ENCODE measurements at regions not wholly inside any gene's neighbourhood (a gene's known extent, or its start where the extent isn't known, plus 50 kb on each side); places are given as distances from the start of the nearest gene placed in this dataset.

DNA sequence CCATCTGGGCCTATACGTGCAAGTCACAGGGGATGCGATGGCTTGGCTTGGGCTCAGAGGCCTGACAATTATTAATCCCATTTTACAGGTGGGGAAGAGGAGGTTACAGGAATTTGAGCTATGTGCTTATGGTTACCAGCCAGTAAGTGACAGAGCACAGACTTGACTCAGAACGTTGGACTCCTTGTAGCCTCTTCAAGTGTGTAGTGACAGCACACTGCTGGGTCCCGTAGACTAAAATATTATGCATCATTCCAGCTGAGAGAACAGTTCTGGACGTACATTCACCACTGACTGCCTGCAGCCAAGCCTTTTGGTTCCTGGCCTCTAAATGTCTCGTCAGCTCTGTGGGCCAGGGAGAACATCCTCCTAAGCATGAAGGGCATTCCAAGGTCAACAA lies 314.5 kb downstream of the GPAT3 start:
- DNase-seq: peak; percentile 58
- Histone ChIP-seq H3K4me2 (ENCODE audit: unreplicated experiment) (no peak overlapping the region), H3K4me1 (ENCODE audit: insufficient read depth) (peaks cover 45% of the 10 kb centered on the region), H3K27me3 (replicated peaks; ENCODE audit: insufficient read depth) (no peaks in the 10 kb centered on the region), H3K9me3 (ENCODE audit: low read depth) (no peaks in the 10 kb centered on the region), H4K20me1 (ENCODE audit: insufficient read depth) (no peaks in the 10 kb centered on the region), H3K79me2 (ENCODE audit: insufficient read depth) (no peaks in the 10 kb centered on the region), H2AFZ (no peak overlapping the region), H3K36me3 (ENCODE audit: low read depth) (no peaks in the 10 kb centered on the region), H3K27ac (peak overlapping the region; percentile 82), H3K9me2 (ENCODE audit: insufficient read depth) (no peaks in the 10 kb centered on the region), H3F3A (ENCODE audit: insufficient read depth) (peaks cover 47% of the 10 kb centered on the region), H3K9ac (no peak overlapping the region), H3K4me3 (no peak overlapping the region)
- 37 to 47% methylated on average over 6 of the region's 6 CpGs for WGBS, 2 experiments (ENCODE audit: low coverage in 1 of 2, low lambda C conversion rate in 2 of 2, missing lambda C conversion rate in 2 of 2)
- in situ Hi-C loops (cut with MboI): no loop called here
- TF ChIP-seq EZH2 (IDR thresholded peaks at IDR 0.05; ENCODE audit: insufficient read depth, poor library complexity, severe bottlenecking) (no peak), EZH2phosphoT487 (IDR thresholded peaks at IDR 0.05; ENCODE audit: insufficient read depth, low read depth) (no peak)

DNA sequence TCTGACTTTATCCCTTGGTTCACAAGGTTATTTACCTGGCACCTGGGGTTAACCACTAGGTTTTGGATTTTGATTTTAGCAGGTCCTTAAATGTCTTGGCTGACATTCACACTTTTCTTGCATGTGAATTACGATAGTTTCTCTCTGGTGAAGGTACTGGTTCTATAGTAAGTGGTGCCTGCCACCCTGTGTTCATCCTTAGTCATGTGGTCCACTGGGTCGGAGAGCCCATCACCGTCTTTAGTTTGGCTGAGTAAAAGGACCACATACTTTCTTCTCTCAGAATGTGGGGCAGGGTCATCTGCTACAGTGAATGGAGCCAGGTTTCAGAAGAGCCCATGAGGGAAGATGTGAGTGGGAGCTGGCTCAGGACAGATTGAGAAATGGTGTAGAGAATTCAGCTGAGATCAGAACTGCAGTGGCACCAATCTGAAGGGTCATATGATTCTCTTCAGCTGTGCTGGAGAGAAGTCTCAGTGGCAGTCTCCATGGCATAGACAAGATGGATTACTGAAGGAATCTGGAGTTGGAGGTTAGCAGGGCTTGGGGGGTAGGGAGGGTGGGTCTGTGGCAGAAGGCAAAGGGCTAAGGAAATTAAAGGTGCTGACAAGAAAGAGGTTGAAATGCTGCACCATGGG lies 310.4 kb downstream of the GPAT3 start:
- no peaks in the 10 kb centered on the region for H3K36me3 ChIP-seq (ENCODE audit: low read depth)
- H3K4me2 ChIP-seq (ENCODE audit: unreplicated experiment): no peak overlapping the region
- no peak for DNase-seq
- H2AFZ ChIP-seq: no peak overlapping the region
- in situ Hi-C loops (cut with MboI): no loop called here
- TF ChIP-seq EZH2 (IDR thresholded peaks at IDR 0.05; ENCODE audit: insufficient read depth, poor library complexity, severe bottlenecking) (no peak), EZH2phosphoT487 (IDR thresholded peaks at IDR 0.05; ENCODE audit: insufficient read depth, low read depth) (no peak)
- H3F3A ChIP-seq (ENCODE audit: insufficient read depth): peaks cover 10% of the 10 kb centered on the region; the same call in 1 of the 2 replicates
- H3K4me1 ChIP-seq (ENCODE audit: insufficient read depth): peaks cover 10% of the 10 kb centered on the region
- no peak overlapping the region for H3K27ac ChIP-seq
- no peaks in the 10 kb centered on the region for H3K9me2 ChIP-seq (ENCODE audit: insufficient read depth)
- H4K20me1 ChIP-seq (ENCODE audit: insufficient read depth): no peaks in the 10 kb centered on the region
- H3K4me3 ChIP-seq: no peak overlapping the region
- no peak overlapping the region for H3K9ac ChIP-seq
- no peaks in the 10 kb centered on the region for H3K27me3 ChIP-seq (replicated peaks; ENCODE audit: insufficient read depth)
- no peaks in the 10 kb centered on the region for H3K79me2 ChIP-seq (ENCODE audit: insufficient read depth)
- no peaks in the 10 kb centered on the region for H3K9me3 ChIP-seq (ENCODE audit: low read depth)
- WGBS, 2 experiments (ENCODE audit: low coverage in 1 of 2, low lambda C conversion rate in 2 of 2, missing lambda C conversion rate in 2 of 2): 81 to 88% methylated on average over 3 of the region's 3 CpGs

DNA sequence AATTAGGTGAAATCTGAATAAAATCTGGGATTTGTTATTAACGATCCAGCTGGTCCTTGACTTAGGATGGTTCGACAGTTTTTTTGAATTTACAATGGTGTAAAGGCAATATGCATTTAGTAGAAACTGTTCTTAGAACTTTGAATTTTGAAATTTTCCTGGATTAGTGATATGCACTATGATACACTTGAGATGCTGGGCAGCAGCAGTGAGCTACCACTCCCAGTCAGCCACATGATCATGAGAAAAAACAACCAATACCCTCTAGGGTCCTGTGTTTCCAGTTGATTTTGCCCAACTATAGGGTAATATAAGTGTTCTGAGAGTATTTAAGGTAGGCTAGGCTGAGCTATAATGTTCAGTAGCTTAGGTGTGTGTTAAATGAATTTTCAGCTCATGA lies 303.7 kb downstream of the GPAT3 start:
- 72 to 73% methylated on average over 2 of the region's 2 CpGs for WGBS, 2 experiments (ENCODE audit: low coverage in 1 of 2, low lambda C conversion rate in 2 of 2, missing lambda C conversion rate in 2 of 2)

DNA sequence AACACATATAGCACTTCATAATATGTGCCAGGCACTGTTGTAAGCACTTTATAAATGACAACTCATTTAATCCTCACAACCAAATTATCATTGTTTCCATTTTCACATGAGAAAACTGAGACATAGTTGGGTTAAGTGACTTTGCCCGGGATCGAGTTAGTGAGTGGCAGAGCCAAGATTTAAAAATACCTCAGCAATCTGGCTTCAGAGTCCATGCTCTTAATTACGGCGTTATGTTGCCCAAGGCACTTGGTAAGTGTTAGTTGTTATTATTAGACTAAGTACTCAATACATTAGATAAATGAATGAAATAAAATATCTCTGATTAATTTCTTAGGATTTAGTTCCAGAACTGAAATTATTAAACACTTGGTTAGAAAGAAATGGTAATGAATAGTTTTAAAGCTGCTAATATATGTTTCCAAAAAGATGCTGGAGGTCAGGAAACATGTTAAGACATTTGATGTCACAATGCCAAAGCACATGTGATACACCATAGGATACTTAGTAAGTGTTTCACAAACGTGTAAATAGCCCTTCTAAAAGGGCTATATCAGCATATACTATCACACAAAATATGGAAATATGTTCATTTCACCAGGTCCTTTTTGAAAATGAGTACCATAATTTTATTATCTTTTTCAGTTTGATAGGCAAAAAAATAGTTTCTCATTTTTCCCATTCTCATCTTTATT lies 301.9 kb downstream of the GPAT3 start:
- Histone ChIP-seq H4K20me1 (ENCODE audit: insufficient read depth) (no peaks in the 10 kb centered on the region), H3K79me2 (ENCODE audit: insufficient read depth) (no peaks in the 10 kb centered on the region), H3K4me2 (ENCODE audit: unreplicated experiment) (no peak overlapping the region), H3K9me2 (ENCODE audit: insufficient read depth) (no peaks in the 10 kb centered on the region), H3K27me3 (replicated peaks; ENCODE audit: insufficient read depth) (no peaks in the 10 kb centered on the region), H3K4me1 (ENCODE audit: insufficient read depth) (no peaks in the 10 kb centered on the region), H3K36me3 (ENCODE audit: low read depth) (no peaks in the 10 kb centered on the region), H3K9me3 (ENCODE audit: low read depth) (no peaks in the 10 kb centered on the region), H3K9ac (no peak overlapping the region), H3K4me3 (no peak overlapping the region), H3K27ac (no peak overlapping the region), H2AFZ (no peak overlapping the region), H3F3A (ENCODE audit: insufficient read depth) (no peaks in the 10 kb centered on the region)
- in situ Hi-C loops (cut with MboI): no loop called here
- WGBS, 2 experiments (ENCODE audit: low coverage in 1 of 2, low lambda C conversion rate in 2 of 2, missing lambda C conversion rate in 2 of 2): 21 to 27% methylated on average over 5 of the region's 5 CpGs
- no peak for DNase-seq
- TF ChIP-seq EZH2phosphoT487 (IDR thresholded peaks at IDR 0.05; ENCODE audit: insufficient read depth, low read depth) (no peak), EZH2 (IDR thresholded peaks at IDR 0.05; ENCODE audit: insufficient read depth, poor library complexity, severe bottlenecking) (no peak)

More for the DNA sequence above, 303.7 kb downstream of the GPAT3 start:
- H3K4me1 ChIP-seq (ENCODE audit: insufficient read depth): no peaks in the 10 kb centered on the region
- no peak for TF ChIP-seq EZH2phosphoT487 (IDR thresholded peaks at IDR 0.05; ENCODE audit: insufficient read depth, low read depth)
- no peak for TF ChIP-seq EZH2 (IDR thresholded peaks at IDR 0.05; ENCODE audit: insufficient read depth, poor library complexity, severe bottlenecking)
- no peak overlapping the region for H3K4me3 ChIP-seq
- H3K4me2 ChIP-seq (ENCODE audit: unreplicated experiment): no peak overlapping the region
- in situ Hi-C loops (cut with MboI): no loop called here
- H3K27me3 ChIP-seq (replicated peaks; ENCODE audit: insufficient read depth): no peaks in the 10 kb centered on the region
- H3K36me3 ChIP-seq (ENCODE audit: low read depth): no peaks in the 10 kb centered on the region
- no peak overlapping the region for H3K27ac ChIP-seq
- no peak for DNase-seq
- no peaks in the 10 kb centered on the region for H3K9me3 ChIP-seq (ENCODE audit: low read depth)
- H4K20me1 ChIP-seq (ENCODE audit: insufficient read depth): no peaks in the 10 kb centered on the region
- no peaks in the 10 kb centered on the region for H3F3A ChIP-seq (ENCODE audit: insufficient read depth)
- no peaks in the 10 kb centered on the region for H3K79me2 ChIP-seq (ENCODE audit: insufficient read depth)
- H2AFZ ChIP-seq: no peak overlapping the region
- no peaks in the 10 kb centered on the region for H3K9me2 ChIP-seq (ENCODE audit: insufficient read depth)
- no peak overlapping the region for H3K9ac ChIP-seq
